ENCODE measurements at regions not wholly inside any gene's neighbourhood (a gene's known extent, or its start where the extent isn't known, plus 50 kb on each side); places are given as distances from the start of the nearest gene placed in this dataset.

DNA sequence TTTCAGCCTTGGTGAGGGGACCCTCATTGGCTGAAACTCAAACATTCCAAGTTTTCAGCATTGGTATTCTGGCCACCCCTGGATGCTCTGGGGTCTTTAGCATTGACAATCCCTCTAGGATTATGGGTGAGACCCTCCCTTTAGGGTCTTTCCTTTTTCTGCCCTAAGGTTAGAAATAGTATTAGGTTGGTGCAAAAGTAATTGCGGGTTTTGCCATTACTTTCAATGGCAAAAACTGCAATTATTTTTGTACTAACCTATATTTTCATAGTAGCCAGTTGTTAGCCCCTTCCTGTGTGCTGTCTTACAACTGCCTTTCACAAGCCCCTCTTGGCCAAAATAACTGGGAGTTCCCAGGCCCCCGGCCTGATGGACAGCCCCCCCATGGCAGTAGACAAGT is 648.4 kb downstream of the PTPRU start:
- Mint-ChIP-seq H3K27me3 (peaks cover under 1% of the 10 kb centered on the region), H3K36me3 (ENCODE audit: low read depth) (no peaks in the 10 kb centered on the region), H3K4me1 (no peaks in the 10 kb centered on the region), H3K9me3 (no peaks in the 10 kb centered on the region), H3K27ac (no peak overlapping the region), H3K4me3 (no peak overlapping the region)
- CTCF ChIA-PET: interaction anchor here (1.2 kb wide), 1 partner anchor 11 kb away, joined by 3 read pairs; no protein-coding TSS in a partner anchor
- DNase-seq: no peak
- POLR2A ChIA-PET: no interaction called here

DNA sequence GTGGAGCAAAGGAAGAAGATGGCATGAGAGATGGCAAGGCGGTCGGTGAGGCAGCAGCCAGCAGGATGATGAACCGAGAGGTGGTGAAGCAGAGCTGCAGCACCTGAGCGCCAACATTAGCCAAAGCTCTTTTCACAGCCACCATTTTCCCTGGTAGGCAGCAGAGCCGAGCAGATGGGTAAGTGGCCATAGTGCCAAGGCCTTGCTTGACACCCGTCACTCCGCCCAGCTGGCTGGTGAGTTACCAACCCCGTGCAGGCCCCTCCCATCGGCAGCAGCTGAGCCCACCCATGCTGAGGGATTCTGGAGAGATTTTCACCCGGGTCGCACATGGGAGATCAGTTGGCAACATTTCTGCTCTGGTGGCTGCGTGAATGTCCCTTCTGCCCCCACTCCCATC is 647.7 kb downstream of the PTPRU start:
- CTCF ChIA-PET: interaction anchor here (0.6 to 1.2 kb wide), 2 partner anchors 12 to 356 kb away, joined by 3 read pairs; no protein-coding TSS in a partner anchor
- no peak for DNase-seq
- H3K4me1 Mint-ChIP-seq: no peaks in the 10 kb centered on the region
- no peak overlapping the region for H3K4me3 Mint-ChIP-seq
- peaks cover 2% of the 10 kb centered on the region for H3K27me3 Mint-ChIP-seq
- H3K36me3 Mint-ChIP-seq (ENCODE audit: low read depth): no peaks in the 10 kb centered on the region
- H3K27ac Mint-ChIP-seq: no peak overlapping the region
- POLR2A ChIA-PET: no interaction called here
- H3K9me3 Mint-ChIP-seq: no peaks in the 10 kb centered on the region

DNA sequence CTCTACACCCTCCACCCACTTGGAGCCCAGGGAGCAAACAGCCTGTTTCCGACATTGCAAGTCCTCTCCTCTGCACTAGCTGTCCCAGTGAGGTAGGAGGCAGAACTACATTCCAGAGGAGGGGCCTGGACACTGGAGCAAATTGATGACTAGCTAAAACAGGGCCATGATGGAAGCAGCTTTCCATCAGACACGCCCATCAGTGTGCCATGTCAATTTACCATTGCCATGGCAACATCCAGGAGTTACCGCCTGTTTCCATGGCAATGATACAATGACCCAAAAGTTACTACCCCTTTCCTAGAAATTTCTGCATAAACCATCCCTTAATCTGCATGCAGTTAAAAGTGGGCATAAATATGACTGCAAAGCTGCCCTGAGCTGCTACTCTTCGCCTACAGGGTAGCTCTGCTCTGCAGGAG is 647.1 kb downstream of the PTPRU start:
- Mint-ChIP-seq H3K9me3 (no peaks in the 10 kb centered on the region), H3K4me1 (no peaks in the 10 kb centered on the region)
- POLR2A ChIA-PET: no interaction called here

DNA sequence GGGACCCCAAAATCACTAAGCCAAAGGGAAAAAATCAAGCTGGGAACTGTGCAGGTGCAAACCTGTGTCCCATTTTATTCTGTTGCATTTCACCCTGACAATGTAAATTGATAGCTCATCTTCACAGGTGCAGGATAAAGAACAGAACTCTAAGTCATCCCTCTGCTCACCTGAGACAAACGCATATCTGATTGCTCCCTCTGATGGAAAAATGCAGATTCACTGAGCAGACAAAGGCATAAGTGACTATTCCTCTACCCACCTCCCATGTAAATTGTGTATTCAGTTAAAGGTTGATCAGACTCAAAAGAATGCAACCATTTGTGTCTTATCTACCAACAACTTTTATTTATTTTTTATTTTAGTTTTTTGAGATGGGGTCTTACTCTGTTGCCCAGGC is 644.2 kb downstream of the PTPRU start:
- no peak overlapping the region for H3K4me3 Mint-ChIP-seq
- peaks cover 2% of the 10 kb centered on the region for H3K27me3 Mint-ChIP-seq
- no peaks in the 10 kb centered on the region for H3K4me1 Mint-ChIP-seq
- H3K9me3 Mint-ChIP-seq: no peaks in the 10 kb centered on the region
- no peaks in the 10 kb centered on the region for H3K36me3 Mint-ChIP-seq (ENCODE audit: low read depth)
- H3K27ac Mint-ChIP-seq: no peak overlapping the region
- ChIA-PET CTCF (no interaction called here), POLR2A (no interaction called here)
- no peak for DNase-seq

More for the DNA sequence above, 647.1 kb downstream of the PTPRU start:
- no peak overlapping the region for H3K27ac Mint-ChIP-seq
- H3K36me3 Mint-ChIP-seq (ENCODE audit: low read depth): no peaks in the 10 kb centered on the region
- H3K27me3 Mint-ChIP-seq: peaks cover 2% of the 10 kb centered on the region
- no peak overlapping the region for H3K4me3 Mint-ChIP-seq
- no peak for DNase-seq
- CTCF ChIA-PET: interaction anchor here (1.2 kb wide), 1 partner anchor 12 kb away, joined by 3 read pairs; no protein-coding TSS in a partner anchor

DNA sequence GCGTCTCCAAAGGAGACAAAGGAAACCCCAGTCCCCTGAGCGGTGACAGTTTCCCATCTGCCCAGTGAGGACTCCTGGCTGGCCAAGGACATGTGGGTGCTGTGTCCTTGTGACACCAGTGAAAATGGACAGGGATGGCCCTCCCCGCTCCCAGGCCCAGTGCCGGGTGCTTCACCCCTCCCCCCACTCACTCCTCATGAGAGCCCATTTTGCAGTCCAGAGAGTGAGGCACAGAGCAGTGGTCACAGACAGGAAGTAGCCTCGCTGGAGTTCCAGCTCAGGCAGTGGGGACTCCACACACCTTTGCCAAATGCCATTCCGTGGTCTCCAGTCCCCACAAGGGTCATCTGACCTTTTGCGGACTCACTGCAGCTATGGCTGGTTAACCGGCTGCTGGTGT is 642.9 kb downstream of the PTPRU start:
- ChIA-PET CTCF (no interaction called here), POLR2A (no interaction called here)
- H3K9me3 Mint-ChIP-seq: no peaks in the 10 kb centered on the region
- peaks cover 7% of the 10 kb centered on the region for H3K27me3 Mint-ChIP-seq
- H3K4me3 Mint-ChIP-seq: no peak overlapping the region
- no peaks in the 10 kb centered on the region for H3K4me1 Mint-ChIP-seq
- H3K27ac Mint-ChIP-seq: no peak overlapping the region
- DNase-seq: no peak
- H3K36me3 Mint-ChIP-seq (ENCODE audit: low read depth): no peaks in the 10 kb centered on the region

DNA sequence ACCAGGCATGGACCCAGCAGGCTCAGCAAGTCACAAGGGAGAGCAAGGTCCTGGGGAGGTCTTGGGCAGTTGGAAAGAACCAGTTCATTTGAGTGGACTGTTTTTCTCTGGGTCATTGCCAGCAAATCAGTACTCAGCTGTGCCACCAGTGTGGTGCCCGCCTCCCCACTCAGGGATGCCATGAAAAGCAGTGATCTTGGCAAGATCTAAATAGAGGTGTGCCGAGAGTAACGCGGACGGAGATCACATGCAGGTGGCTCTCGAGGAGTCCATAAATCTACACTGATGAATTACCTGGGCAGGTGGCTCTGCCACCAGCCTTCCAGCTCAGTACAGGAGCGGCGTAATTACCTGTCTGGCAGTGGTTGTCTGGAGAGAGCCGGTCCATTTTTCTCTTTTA is 642.2 kb downstream of the PTPRU start:
- Mint-ChIP-seq H3K4me3 (no peak overlapping the region), H3K36me3 (ENCODE audit: low read depth) (no peaks in the 10 kb centered on the region), H3K9me3 (no peaks in the 10 kb centered on the region), H3K27ac (no peak overlapping the region), H3K4me1 (no peaks in the 10 kb centered on the region), H3K27me3 (peaks cover 7% of the 10 kb centered on the region)
- ChIA-PET POLR2A (no interaction called here), CTCF (no interaction called here)
- DNase-seq: no peak

DNA sequence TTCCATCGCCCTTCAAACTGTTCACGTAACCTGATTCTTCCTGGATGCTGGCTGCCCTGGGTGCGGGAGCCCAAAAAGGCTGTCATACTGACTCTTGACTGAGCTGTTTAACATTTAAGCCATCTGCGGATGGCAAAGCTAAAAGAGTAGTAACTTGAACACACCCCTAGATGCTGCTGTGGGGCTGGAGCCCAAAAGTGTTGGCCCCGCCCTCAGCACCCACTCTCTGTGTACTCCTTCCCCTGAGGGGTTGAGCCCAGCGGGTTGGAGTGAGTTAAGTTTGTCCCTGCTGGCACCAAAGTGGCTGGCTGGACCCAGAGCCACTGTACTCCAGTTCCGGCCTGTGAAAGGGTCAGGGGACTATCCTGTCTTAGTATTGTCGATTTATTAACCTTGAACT is 640.6 kb downstream of the PTPRU start:
- H3K27me3 Mint-ChIP-seq: peaks cover 13% of the 10 kb centered on the region
- H3K4me3 Mint-ChIP-seq: no peak overlapping the region
- no peaks in the 10 kb centered on the region for H3K9me3 Mint-ChIP-seq
- no peaks in the 10 kb centered on the region for H3K36me3 Mint-ChIP-seq (ENCODE audit: low read depth)
- ChIA-PET POLR2A (no interaction called here), CTCF (no interaction called here)
- no peak overlapping the region for H3K27ac Mint-ChIP-seq
- no peaks in the 10 kb centered on the region for H3K4me1 Mint-ChIP-seq
- DNase-seq: no peak

DNA sequence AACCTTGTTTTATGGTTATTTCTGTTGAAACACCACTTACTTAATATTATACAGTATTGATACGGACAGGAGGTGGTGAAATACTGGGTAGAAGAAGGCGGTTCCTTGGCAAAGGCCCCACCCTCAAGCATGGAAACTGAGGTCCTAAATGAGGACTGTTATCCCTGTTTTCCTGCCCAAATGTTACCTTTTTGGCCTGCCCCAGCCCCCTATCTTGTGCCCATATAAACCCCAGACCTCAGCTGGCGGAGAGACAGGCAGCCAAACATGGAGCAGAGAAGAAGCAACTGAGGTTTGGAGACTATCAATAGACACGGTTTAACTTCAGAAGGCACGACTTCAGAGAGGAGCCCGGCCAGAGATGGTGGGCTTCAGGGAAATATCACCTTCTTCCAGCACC is 640.1 kb downstream of the PTPRU start:
- CTCF ChIA-PET: no interaction called here
- H3K4me1 Mint-ChIP-seq: no peaks in the 10 kb centered on the region

DNA sequence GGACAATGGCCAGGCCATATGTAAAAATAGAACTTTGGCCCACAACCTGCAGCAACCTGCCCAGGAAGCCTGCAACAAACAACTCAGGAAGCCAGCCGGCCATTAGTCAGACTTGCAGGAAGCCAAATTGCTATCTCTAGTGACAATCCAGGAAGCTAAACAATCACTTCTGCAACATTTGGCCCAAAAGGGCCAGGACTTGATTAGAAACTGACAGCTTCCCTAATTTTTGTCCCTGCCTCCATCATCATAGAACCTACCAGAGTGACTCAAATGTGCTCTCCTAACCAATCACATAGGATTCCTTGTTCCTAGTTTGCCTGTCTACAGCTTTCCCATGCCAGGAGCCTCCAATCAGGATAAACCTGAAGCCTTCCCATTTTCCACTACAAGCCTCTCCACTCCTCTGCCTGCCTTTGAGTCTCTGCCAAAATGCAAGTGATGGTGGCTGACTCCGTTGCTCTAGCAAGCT is 639.3 kb downstream of the PTPRU start:
- no peak overlapping the region for H3K27ac Mint-ChIP-seq
- no peak overlapping the region for H3K4me3 Mint-ChIP-seq
- POLR2A ChIA-PET: no interaction called here
- H3K9me3 Mint-ChIP-seq: no peaks in the 10 kb centered on the region
- H3K36me3 Mint-ChIP-seq (ENCODE audit: low read depth): no peaks in the 10 kb centered on the region
- no peaks in the 10 kb centered on the region for H3K4me1 Mint-ChIP-seq
- no peak for DNase-seq
- H3K27me3 Mint-ChIP-seq: peaks cover 13% of the 10 kb centered on the region
- CTCF ChIA-PET: no interaction called here

More for the DNA sequence above, 640.1 kb downstream of the PTPRU start:
- DNase-seq: no peak
- POLR2A ChIA-PET: no interaction called here
- H3K4me3 Mint-ChIP-seq: no peak overlapping the region
- H3K27ac Mint-ChIP-seq: no peak overlapping the region
- H3K27me3 Mint-ChIP-seq: peaks cover 13% of the 10 kb centered on the region
- no peaks in the 10 kb centered on the region for H3K36me3 Mint-ChIP-seq (ENCODE audit: low read depth)
- H3K9me3 Mint-ChIP-seq: no peaks in the 10 kb centered on the region

DNA sequence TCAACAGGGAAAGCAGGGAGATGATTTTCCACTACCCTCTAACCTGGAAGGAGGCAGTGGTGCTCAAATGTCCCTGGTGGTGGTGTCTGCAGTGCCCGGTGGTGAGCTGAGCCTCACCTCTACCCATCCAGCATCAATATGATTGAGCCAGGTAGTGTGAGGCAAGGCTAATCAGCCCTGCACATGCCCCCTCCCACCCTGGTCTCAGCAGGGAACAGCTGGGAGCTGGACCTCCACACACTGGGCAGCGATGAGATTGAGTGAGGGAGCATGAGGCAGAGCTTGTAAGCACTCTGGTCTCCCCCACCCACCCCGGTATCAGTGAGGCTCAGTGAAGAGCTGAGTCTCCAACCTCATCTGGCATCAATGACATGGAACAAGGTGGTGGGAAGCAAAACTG is 634.3 kb downstream of the PTPRU start:
- Mint-ChIP-seq H3K4me3 (no peak overlapping the region), H3K27me3 (peaks cover 11% of the 10 kb centered on the region), H3K4me1 (no peaks in the 10 kb centered on the region), H3K27ac (no peak overlapping the region), H3K9me3 (no peaks in the 10 kb centered on the region), H3K36me3 (ENCODE audit: low read depth) (no peaks in the 10 kb centered on the region)
- POLR2A ChIA-PET: no interaction called here
- no peak for DNase-seq
- CTCF ChIA-PET: interaction anchor here (0.7 kb wide), 1 partner anchor 845 kb away, joined by 4 read pairs; no protein-coding TSS in a partner anchor

DNA sequence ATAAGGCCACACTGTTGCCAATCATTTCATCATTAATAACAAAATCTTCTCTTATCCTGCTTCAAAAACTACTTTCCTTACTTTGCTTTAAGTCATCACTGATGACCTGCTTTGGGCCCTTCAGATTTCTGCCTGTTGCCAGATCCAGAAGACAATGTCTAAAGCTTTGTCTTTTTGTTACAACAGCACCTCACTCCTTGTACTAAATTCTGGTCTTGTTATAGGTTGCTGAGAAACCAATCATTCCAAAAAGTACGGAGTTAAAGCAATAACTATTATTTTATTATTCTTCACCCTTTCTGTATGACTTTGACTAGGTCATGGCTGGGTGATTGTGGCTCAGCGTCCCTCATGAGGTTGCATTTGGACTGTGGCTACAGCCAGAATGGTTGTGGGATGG is 633.5 kb downstream of the PTPRU start:
- Mint-ChIP-seq H3K36me3 (ENCODE audit: low read depth) (no peaks in the 10 kb centered on the region), H3K4me1 (no peaks in the 10 kb centered on the region), H3K27ac (no peak overlapping the region), H3K4me3 (no peak overlapping the region), H3K27me3 (peaks cover 10% of the 10 kb centered on the region), H3K9me3 (no peaks in the 10 kb centered on the region)
- POLR2A ChIA-PET: no interaction called here
- CTCF ChIA-PET: no interaction called here
- no peak for DNase-seq

DNA sequence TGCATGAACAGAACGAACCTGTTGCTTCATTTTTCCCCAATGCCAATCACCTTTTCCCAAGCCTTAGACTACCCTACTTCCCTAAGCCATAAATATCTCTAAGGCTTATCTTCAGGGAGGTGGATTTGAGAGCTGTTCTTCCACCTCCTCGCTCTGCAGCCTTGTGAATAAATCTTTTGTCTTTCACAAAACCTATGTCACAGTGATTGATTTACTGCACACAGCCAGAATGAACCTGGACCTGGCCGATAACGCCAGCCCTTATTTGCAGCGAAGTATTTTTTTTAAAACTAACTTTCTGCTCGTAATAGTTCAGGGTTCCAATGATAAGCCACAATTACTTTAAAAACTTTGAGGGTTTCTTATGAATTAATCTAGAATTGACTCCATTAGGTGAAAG is 632.6 kb downstream of the PTPRU start:
- CTCF ChIA-PET: no interaction called here
- H3K36me3 Mint-ChIP-seq (ENCODE audit: low read depth): no peaks in the 10 kb centered on the region
- H3K4me3 Mint-ChIP-seq: no peak overlapping the region
- POLR2A ChIA-PET: no interaction called here
- H3K27me3 Mint-ChIP-seq: peaks cover 6% of the 10 kb centered on the region
- no peaks in the 10 kb centered on the region for H3K9me3 Mint-ChIP-seq
- no peak for DNase-seq
- H3K4me1 Mint-ChIP-seq: no peaks in the 10 kb centered on the region
- no peak overlapping the region for H3K27ac Mint-ChIP-seq

DNA sequence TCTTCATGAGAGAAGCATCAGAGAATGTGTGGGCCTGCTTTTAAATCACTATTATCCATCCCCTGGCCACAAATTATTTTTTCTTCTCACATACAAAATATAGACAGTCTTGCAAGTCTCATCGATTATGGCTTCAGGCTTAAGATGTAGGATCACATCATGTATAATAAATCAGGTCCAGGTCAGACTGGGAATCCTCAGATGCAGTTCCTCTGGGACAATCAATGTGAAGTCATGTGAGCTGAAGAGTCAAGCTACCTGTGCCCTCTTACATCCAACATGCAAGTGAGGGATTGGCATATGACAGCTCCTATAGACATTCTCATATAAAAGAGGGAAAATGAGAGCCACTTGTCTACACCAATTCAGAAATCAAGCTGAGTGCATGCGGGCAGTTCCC is 631.8 kb downstream of the PTPRU start:
- no peak overlapping the region for H3K4me3 Mint-ChIP-seq
- no peak overlapping the region for H3K27ac Mint-ChIP-seq
- POLR2A ChIA-PET: no interaction called here
- CTCF ChIA-PET: interaction anchor here (0.6 kb wide), 1 partner anchor 45 kb away, joined by 3 read pairs; no protein-coding TSS in a partner anchor
- no peaks in the 10 kb centered on the region for H3K4me1 Mint-ChIP-seq
- H3K27me3 Mint-ChIP-seq: peaks cover 4% of the 10 kb centered on the region
- H3K36me3 Mint-ChIP-seq (ENCODE audit: low read depth): no peaks in the 10 kb centered on the region
- DNase-seq: no peak
- no peaks in the 10 kb centered on the region for H3K9me3 Mint-ChIP-seq

DNA sequence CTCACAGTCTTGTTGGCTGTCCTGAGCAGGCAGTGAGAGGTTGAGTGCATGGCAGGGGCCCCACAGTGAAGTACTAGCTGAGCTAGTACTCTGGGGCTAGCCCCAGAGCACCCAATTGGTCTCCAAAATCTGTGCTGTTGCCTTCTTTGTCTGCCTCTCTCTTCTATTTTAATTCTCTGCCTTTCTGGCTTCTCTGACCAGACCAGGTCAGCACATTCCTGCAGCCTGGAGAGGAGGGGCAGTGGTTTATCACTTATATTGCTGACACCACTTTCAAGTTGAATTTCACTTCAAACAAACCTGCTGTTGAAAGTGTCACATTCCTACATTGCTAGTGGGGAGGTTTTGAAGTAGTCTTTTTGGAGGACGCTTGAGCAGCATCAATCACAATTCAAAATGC is 628.7 kb downstream of the PTPRU start:
- Mint-ChIP-seq H3K27ac (no peak overlapping the region), H3K4me1 (no peaks in the 10 kb centered on the region), H3K36me3 (ENCODE audit: low read depth) (no peaks in the 10 kb centered on the region), H3K9me3 (peaks cover 13% of the 10 kb centered on the region), H3K4me3 (no peak overlapping the region), H3K27me3 (peaks cover 3% of the 10 kb centered on the region)
- ChIA-PET POLR2A (no interaction called here), CTCF (no interaction called here)
- DNase-seq: no peak
